Femur (tissue), 1 donor: ENCODE measurements at regions not wholly inside any gene's neighbourhood (a gene's known extent, or its start where the extent isn't known, plus 50 kb on each side); places are given as distances from the start of the nearest gene placed in this dataset.
"Not testable (repeated sequence)": the region's sequence is repeated elsewhere in the genome, so short reads cannot be mapped to it uniquely, and the experiment has no call there.

Experiments
- DNase-seq: peaks from one replicate; pipeline ENCODE4 v3.0.0-alpha.2; 2017

GRCh38 chrX:122241959-122242358 is 942.1 kb upstream of the GRIA3 start:
- DNase-seq, result no peak

- no peak for DNase-seq
Measured at GRCh38 chrX:122244080-122244479, 940.0 kb upstream of the GRIA3 start.

GRCh38 chrX:122245175-122245574 is 938.9 kb upstream of the GRIA3 start:
- no peak for DNase-seq

GRCh38 chrX:122245943-122246342 is 938.1 kb upstream of the GRIA3 start:
- DNase-seq, result no peak

GRCh38 chrX:122246937-122247336 is 937.1 kb upstream of the GRIA3 start:
- DNase-seq, result no peak

GRCh38 chrX:122248681-122249080 is 935.4 kb upstream of the GRIA3 start:
- no peak for DNase-seq

GRCh38 chrX:122252454-122252853 is 931.6 kb upstream of the GRIA3 start:
- DNase-seq, result no peak

- no peak for DNase-seq
Measured at GRCh38 chrX:122268353-122268752, 915.7 kb upstream of the GRIA3 start.

GRCh38 chrX:122269243-122269781 is 914.8 kb upstream of the GRIA3 start:
- DNase-seq, result no peak

- no peak for DNase-seq
Measured at GRCh38 chrX:122270809-122271494, 913.1 kb upstream of the GRIA3 start.

GRCh38 chrX:122272011-122272410 is 912.1 kb upstream of the GRIA3 start:
- DNase-seq, result no peak

- no peak for DNase-seq
Measured at GRCh38 chrX:122279746-122280145, 904.3 kb upstream of the GRIA3 start.

GRCh38 chrX:122299822-122300221 is 884.3 kb upstream of the GRIA3 start:
- not testable (repeated sequence) for DNase-seq

GRCh38 chrX:122301491-122301890 is 882.6 kb upstream of the GRIA3 start:
- no peak for DNase-seq

- DNase-seq, result no peak
Measured at GRCh38 chrX:122303761-122304160, 880.3 kb upstream of the GRIA3 start.

- no peak for DNase-seq
Measured at GRCh38 chrX:122344816-122345215, 839.3 kb upstream of the GRIA3 start.

- no peak for DNase-seq
Measured at GRCh38 chrX:122363112-122363795, 820.8 kb upstream of the GRIA3 start.

GRCh38 chrX:122375533-122375932 is 808.5 kb upstream of the GRIA3 start:
- not testable (repeated sequence) for DNase-seq

GRCh38 chrX:122389005-122389404 is 795.1 kb upstream of the GRIA3 start:
- DNase-seq, result no peak

GRCh38 chrX:122418758-122419157 is 765.3 kb upstream of the GRIA3 start:
- no peak for DNase-seq

- no peak for DNase-seq
Measured at GRCh38 chrX:122421434-122422121, 762.5 kb upstream of the GRIA3 start.

GRCh38 chrX:122422547-122422946 is 761.5 kb upstream of the GRIA3 start:
- no peak for DNase-seq

- no peak for DNase-seq
Measured at GRCh38 chrX:122434942-122435341, 749.1 kb upstream of the GRIA3 start.

GRCh38 chrX:122439831-122440230 is 744.2 kb upstream of the GRIA3 start:
- no peak for DNase-seq
